Activated T-cell treated with anti-CD3 and anti-CD28 coated beads for 24 hours (primary cell): ENCODE measurements at regions not wholly inside any gene's neighbourhood (a gene's known extent, or its start where the extent isn't known, plus 50 kb on each side); places are given as distances from the start of the nearest gene placed in this dataset.

Experiments
- DNase-seq: peaks from one replicate; pipeline ENCODE4 v3.0.0-alpha.2; 2020; ENCODE audit warnings: low read depth

DNA sequence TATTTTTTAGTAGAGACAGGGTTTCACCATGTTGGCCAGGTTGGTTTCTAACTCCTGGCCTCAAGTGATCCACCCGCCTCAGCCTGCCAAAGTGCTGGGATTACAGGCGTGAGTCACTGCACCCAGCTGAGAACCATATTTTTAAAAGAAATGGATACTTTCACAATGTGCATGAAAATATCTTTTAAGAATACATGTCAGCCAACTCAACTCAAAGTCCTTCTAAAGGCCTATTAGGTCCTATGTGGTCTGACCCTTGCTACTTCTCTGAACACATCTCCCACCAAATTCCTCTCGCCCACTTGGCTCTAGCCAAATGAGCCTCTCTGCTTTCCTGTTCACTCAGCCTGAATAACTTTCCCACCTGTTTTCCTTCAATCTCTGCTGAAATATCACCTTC lies 119.6 kb downstream of the MTX2 start:
- no peak for DNase-seq

DNA sequence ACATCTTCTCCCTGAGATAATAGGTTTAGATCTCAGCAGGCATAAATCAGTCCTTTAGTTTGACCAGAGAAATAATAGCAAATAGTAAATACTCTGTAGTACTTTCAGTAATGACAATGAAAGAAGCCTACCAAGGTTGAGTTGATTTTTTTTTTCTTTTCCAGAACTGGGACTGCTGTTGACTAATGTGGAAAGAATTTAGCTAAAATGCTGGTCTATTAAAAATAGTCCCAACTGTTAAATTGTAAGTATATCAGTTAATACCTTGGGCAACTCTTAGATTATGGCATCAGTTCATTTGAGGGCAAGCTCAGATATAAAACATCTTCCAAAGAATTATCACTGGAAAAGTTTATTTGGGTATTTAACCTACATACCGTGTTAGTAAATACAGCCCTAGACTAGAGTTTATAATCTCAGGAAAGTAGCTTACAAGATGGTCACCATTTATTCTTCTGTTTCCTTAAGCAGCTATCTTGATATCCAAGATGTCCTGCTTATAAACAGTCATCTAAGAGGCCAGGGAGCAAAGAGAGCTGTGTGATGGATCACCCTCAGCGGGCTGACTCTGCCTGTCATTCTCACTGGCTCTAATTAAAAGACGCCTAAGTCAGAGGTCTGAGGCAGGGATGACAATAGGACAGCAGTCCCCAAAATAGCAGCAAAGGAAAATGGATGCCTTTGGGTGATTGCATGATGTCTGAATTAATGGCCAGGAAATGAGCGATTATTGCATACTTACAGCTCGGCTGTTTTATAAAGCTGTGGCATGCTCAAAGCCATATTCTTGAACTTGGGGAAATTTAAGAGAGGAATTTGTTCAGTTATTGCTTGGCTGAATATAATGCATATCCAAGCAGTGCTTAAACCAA lies 121.3 kb downstream of the MTX2 start:
- DNase-seq = no peak

DNA sequence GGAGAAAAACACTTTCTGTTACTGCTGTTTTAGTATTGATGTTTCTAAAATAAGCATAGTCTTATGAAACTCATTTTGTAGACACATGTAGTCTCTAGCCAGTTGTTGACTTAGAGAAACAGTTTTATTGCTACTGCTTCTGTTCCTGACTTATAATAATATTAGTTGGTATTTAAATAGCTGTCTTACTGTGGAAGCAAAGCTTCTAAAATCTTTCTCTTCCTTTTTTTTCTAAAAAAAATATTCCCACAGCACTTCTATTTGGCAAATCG lies 121.8 kb downstream of the MTX2 start:
- no peak for DNase-seq

DNA sequence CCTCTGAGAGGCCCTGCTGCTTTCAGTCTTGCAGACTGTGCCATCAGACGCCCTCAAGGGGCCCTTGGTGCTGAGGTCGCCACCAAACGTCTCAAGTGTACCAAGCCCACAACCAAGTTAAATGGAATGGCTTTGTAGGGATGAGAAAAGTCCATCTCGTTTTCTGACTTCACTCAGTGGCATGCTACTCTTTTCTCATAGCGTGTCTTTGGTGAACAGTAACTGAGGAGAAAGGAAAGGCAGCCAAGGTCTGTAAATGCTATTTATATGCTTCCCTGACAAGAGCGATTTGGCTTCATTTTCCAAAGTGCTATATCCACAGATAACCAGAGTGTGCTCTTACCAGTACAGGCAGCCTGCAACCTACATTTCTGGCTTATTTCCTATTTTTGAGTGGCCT lies 123.0 kb downstream of the MTX2 start:
- no peak for DNase-seq

DNA sequence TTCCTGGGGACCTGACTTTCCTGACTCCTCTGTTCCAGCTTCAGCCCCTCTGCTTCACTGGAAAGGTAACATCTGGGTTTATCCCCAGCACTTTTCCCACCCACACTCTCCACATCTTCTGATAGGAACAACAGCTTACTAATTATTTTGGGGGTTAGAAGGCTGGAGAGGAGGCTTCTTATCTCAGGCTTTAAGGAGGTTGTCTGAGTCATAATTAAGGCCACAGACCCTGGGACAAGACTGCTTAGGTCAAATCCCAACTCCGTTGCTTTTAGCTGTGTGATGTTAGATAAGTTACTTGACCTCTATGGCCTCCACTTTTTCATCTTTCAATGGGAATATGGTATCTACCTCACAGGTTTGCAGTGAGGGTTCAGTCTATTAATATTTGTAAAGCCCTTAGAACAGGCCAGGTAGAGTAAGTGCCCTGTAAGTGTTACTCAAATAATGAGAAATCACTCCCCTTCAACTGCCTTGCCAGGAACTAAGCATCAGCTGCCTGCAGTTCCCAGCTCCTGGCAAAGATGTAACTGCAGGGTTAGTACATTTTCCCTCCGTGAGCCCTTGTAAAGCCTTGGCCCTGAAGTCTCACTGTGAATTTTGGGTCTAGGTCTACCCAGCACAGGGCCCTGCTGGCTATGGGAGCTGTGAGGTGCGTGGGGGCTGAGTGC lies 123.6 kb downstream of the MTX2 start:
- DNase-seq = no peak

DNA sequence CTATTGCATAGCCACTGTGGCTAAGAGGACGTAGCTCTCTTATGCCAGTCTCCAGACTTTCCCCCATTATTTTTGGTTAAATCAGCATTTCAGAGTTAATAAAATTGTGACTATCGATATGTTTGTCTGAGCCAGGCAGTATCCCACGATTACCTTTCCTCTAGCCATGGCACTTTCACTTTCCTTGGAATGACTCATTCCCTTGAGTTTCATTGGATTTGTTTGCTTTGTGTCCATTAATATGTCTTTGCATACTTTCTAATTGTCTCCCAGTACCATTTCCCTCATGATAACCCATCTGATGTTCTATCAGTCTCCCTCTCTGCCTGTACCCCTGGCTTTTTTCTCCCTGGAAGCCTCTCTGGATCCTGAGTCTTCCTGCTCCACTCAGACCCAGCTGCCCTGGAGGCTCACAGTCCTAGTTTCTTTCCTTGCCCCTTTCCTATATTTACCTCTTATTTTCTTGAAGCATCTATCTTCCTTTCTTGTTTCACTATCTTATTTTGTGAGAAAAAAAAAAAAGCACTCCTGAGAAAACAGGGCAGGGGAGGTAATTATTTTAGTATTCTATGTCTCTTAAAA lies 126.1 kb downstream of the MTX2 start:
- no peak for DNase-seq

DNA sequence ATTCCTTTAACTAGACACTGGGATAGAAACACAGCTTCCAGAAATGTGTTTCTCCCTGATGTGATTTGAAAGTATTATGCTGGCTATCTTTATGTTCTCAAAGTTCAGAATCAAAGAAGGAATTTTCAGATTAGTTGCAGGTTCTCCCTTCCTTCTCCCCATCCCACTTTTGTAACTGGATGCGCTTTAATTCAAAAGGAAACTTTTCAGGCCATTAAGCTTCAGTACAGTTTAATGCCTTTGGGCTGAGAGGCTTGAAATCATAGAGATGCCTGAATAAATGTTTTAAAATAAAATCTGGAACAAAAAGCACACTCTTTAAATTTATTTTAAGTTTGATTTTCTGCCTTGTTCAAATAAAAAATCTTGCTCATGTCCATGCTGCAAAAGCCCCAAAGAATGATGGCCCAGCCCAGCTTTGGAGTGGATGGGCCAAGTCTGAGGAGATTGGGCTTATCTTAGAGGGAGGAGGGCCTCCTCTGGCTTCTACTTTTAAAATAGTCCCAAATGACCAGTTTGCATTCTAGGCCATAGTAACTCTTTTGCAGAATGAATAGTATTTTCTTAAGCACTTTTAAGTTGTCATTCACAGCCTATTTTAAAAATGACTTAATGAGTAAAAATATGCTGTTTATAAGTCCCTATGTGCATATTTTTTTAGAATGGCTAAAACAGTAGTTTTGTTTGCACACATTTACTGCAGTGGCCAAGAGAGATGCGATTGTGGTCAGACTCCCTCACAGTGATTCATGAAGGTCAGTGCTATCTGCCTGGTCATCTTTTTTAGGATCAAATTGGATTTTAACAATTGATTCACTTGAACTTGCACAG lies 129.2 kb downstream of the MTX2 start:
- DNase-seq = no peak

DNA sequence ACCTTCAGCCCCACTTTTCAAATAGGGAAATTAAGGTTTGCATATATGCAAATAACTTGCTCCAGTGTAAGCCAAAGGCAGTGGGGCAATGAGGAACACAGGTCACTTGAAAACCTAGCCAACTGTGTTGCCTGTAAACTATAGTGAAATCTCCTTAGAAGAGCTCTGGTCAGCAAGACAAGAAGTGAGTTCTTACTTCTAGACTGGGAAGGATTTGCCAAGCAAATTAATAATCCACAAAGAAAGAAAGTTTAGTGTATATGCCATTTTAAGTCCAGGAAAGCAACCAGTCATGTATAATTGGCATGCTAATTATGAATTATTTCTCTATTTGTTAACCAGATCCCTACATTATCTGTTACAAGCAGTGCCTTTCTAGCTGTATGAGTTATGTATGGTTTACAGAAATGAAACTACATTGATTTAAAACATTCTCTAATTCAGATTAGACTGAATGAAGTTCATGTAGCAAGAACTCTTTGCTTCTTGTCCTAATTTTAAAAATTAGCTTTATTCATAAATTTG lies 129.9 kb downstream of the MTX2 start:
- no peak for DNase-seq

DNA sequence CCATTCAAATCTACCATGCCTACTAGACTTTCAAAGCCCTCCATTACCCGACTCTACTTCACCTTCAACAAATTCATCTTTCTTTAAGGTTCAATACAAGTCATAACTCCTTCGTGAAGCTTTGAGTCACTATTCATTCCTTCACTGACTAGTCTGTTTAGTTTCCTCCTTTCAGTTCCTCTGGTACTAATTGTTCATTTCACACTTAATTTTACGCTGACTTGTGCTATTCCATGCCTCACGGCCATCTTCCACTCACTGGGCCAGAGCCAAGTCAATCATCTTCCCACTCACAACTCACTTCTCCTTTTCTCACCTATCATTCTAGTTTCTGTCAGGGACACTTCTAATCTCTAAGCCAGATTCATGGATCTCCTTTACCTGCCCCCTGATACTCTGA lies 136.2 kb downstream of the MTX2 start:
- no peak for DNase-seq

DNA sequence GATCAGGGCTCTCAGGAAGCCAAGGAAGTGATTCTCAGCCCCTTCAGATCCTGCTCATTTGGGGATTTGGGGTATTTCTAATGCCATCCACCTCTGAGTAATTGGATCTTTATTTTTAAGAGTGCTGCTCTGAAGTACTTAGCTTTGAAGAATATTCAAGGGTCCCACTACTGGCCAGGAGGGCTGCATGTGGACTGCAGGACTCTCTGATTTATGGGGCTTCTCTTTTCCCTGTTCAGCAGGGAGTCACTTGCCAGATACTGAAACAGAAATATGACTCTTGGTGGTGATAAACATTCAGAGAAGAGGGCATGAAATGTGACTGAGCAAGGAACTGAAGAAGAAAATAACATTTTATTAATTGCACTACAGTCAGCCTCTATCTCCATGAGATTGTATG lies 138.5 kb downstream of the MTX2 start:
- DNase-seq = no peak

DNA sequence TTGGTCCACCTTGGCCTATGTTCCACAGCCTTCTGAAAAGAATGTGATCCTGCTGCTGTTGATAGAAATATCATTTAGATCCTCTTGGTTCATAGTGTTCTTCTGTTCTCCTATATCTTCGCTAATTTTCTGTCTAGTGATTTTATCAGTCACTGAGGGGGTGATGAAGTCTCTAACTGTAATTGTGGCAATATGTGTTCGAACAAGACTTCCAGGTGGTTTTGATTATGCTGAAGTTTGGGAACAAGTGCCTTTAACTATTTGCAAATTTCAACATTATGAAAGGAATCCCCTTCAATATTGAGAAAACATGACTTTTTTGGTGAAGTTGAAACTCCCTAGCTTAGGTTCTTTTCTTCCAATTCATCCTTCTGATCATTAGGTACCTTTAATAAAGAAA lies 140.4 kb downstream of the MTX2 start:
- DNase-seq = no peak

DNA sequence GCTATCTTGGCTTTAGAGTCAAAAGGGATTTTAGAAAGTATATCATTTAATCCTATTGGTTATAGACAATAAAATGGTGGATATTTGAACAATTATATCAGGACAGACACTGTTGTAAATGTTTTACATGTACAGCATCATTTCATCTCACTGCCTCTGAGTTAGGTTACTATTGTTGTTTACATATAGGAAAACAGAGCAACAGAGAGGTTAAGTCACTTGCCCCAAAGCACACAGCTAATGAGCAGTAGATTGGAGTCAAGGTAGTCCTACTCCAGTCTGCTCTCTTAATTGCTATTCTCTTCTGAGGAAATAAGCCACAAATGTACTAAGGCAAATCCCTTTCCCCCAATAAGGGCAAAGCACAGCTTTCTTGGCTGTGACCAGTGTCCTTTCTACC lies 142.9 kb downstream of the MTX2 start:
- no peak for DNase-seq

DNA sequence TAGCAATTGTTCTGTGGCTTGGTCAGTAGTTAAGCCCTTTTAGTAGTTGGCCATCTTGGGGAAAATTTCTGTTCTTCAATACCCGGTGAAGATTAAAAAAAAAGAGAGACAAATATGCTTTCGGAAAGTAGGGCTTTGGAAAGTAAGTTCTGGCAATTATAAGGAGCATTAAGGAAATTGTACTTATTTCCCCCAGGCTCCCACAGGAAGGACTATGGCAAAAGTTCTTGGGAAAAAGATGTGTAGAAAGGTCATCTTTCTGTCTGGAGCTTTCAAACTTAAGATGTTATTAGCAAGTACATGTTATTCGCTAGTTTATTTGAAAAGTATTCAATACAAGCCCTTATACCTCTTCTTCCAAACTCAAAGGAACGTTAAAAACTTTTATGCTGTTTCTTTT lies 144.5 kb downstream of the MTX2 start:
- no peak for DNase-seq

DNA sequence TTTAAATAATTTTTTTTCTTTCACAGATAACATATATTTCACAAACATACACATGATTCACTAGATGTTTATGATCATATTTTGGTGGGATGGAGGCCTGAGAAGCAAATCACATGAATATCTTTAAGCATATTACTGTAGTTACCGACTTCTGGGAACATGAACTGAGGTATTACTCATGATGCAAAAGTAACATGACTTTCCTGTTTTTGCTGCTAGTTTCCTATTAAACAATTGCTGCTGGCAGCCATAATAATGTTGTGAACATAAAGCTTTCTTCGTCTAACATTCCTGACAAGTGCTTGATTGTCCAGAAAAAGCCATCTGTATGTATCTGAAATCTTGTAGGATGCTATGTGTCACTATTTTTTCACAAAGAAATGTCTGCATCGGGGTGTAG lies 145.4 kb downstream of the MTX2 start:
- no peak for DNase-seq

DNA sequence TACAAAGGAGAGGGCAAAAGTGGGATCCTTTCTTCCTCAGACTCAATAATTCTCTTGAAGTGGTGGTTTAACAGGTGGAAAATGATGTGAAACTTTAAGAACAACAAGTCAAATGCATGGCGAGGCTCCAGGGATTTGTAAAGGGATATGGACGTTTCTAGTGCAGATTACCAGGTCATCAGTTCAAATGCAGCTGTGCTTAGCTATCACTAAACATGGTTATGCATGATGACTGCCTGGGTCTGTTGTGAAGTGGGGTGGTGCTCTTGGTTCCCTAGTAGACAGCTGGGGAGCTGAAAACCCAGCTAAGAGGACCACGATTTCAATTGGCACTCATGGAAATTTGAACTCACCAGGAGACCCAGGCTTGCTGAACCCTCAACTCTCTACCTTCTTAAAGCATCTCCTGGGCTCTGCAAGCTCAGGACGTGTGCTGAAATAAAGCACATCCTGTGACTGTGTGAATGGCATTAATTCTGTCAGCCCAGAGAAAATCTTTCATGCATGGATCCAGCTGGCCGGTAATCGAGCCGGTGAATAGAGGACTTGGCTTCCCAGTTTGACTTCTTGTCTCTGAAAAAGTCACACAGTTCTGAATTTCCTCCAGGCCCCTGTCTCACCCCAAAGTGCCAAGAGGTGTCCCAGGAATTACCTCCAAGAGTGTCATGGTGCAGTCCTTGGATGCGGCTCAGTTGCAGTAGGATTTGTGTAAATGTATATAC lies 146.1 kb downstream of the MTX2 start:
- no peak for DNase-seq

DNA sequence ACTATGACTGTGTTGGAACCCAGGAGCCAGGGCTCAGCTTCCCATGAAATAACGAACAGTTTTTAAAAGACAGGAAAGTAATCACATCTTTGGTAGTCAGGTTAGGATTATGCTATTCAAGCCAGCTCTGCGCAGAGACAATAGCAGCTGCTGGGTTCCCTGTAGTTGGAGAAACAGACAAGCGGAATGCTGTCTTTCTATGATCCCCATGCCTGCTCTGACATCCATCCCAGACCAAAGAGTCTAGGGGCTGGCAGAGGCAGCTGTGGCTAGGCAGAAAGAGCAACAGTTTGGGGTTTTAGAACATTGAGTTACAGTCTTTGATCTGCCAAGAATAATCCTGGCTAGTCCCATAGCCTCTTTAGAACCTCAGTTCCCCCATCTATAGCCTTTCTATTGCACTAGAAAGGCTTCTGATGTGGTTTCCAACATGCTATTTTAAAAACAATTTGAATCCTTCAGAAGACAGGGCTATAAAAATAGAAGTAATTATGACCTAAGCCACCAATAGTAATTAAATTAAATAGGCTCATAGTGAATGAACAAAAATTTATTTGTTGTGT lies 146.8 kb downstream of the MTX2 start:
- no peak for DNase-seq

DNA sequence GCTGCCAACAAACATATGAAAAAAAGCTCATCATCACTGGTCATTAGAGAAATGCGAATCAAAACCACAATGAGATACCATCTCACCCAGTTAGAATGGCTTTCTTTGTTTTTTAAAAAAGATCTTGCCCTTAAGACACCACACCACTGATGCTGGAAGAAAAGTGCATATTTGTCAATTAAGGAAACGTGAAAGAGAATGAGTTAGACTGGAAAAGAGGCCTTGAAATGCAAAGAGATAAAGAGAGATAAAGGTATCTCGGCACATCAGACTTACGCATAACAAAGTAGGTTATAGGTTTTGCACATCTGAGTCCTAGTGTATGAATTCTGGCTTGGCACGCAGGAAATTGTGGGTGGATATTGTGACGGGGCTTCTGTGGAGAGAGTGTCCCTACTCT lies 149.5 kb downstream of the MTX2 start:
- no peak for DNase-seq

DNA sequence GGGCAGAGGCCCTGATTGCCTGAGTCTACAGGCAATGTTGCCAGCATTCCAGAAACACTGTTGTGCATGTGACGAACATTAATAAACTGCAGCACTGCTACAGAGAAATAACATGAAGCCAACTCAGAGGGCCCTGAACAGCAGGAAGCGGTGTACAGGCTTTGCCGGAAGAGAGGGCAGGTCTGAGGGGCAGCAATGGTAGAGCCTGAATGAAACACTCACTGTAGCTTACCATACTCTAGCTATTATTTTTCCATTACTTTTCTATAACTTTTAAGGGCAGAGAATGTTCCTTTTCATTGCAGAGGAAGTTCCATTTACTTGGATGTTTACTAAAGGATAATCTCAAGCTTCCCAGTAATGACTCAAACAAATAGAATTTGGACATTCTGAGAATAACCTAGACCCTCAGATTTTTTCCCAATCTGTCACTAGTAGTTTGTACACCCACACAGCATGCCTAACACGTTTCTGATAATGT lies 150.4 kb downstream of the MTX2 start:
- DNase-seq = no peak

DNA sequence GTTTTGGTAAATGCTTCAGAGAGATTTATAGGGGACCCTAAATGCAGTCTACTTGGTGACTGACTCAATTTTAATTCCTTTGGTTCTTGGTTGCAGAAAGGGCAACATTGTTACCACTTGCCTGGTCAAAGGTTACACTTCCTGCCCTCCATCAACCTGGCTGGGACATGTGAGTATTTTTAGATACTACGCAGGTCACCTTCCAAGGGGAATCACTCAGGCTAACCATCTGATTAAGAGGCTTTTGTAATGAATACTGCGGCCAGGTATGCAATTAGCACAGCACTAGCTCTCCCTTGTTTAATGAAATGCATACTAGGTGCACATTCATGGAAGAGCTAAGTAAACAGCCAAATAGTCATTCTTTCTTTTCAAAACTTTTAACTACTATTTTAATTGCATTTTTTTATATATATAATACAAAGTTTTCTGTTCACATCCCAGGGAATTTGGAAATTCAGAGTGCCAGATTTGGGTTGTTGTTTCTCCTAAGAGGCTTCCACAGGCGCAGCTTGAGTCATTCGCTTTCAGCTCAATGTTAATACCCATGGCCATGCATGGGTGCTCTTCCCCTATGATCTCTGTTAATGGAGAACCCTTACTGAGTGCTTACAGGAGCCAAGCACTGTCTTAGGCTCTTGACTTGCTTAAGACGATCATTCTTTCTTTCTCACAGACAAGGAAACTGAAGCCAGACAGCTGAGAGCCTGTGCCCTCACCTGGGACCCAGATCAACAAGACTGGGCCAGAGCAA lies 152.2 kb downstream of the MTX2 start:
- no peak for DNase-seq

DNA sequence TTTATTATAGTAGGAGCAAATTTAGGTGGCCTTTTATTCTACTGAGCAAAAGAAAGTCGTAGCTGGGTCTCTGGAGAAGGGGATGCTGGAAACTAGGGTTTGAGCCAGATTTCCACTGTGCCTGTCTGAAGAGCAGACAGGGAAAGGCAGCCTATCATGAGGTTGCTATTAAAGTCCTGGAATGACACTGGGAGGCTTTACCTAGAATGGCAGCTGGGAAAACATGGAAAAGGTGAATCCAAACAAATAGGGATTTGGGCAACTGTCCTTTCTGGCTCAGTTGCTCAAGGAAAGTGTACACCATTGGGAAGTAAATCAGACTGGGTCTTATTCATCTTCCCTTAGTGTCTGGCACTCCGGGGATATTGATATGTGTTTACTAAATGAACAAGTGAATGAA lies 154.6 kb downstream of the MTX2 start:
- no peak for DNase-seq

DNA sequence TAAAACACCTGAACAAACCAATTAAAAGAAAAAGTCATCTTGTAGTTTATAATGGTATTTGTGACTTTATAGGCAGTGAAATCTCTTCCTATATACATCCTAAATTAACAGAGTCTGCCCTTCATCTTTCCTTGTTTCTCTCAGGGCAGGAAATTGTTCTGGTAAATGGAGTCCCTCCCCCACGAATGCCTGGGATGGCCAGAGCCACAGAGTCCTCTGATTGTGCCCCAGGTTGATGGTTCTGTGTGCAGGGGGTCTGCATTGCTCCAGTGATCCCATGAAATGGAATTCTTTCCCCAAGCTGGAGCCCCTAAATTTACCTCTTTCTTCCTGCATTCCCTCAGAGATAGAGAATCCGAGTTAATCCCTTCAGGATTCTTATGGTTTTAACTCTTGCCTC lies 155.5 kb downstream of the MTX2 start:
- no peak for DNase-seq
